SIG-M5 treated with dmso at 0.1 percent for 504 hours (cell line): ENCODE measurements at regions not wholly inside any gene's neighbourhood (a gene's known extent, or its start where the extent isn't known, plus 50 kb on each side); places are given as distances from the start of the nearest gene placed in this dataset.

Source experiments
- DNase-seq: peaks from one replicate; lab custom pipeline; 2025; ENCODE audit not compliant: unreplicated experiment; lab: John Stamatoyannopoulos, UW

- DNase-seq, result no peak
These were observed 134.5 kb downstream of the URB2 start for GRCh38 chr1:229760478-229760996.

- DNase-seq, result no peak
These were observed 136.8 kb downstream of the URB2 start for GRCh38 chr1:229762891-229763290.

GRCh38 chr1:229768232-229768631, 142.2 kb downstream of the URB2 start:
- no peak for DNase-seq

- DNase-seq, result no peak
These were observed 143.0 kb downstream of the URB2 start for GRCh38 chr1:229769006-229769405.

GRCh38 chr1:229769809-229770208, 143.8 kb downstream of the URB2 start:
- no peak for DNase-seq

GRCh38 chr1:229778794-229779193, 152.7 kb downstream of the URB2 start:
- no peak for DNase-seq

- DNase-seq, result no peak
These were observed 155.4 kb downstream of the URB2 start for GRCh38 chr1:229781453-229781852.

- no peak for DNase-seq
These were observed 156.4 kb downstream of the URB2 start for GRCh38 chr1:229782469-229782868.

GRCh38 chr1:229784834-229785233, 158.8 kb downstream of the URB2 start:
- no peak for DNase-seq

GRCh38 chr1:229786974-229787610, 161.0 kb downstream of the URB2 start:
- no peak for DNase-seq

GRCh38 chr1:229788004-229788403, 162.0 kb downstream of the URB2 start:
- DNase-seq, result no peak

GRCh38 chr1:229792012-229792975, 166.2 kb downstream of the URB2 start:
- no peak for DNase-seq

- no peak for DNase-seq
These were observed 167.4 kb downstream of the URB2 start for GRCh38 chr1:229793488-229793887.

- no peak for DNase-seq
These were observed 172.5 kb downstream of the URB2 start for GRCh38 chr1:229798558-229798957.

- DNase-seq, result no peak
These were observed 177.7 kb downstream of the URB2 start for GRCh38 chr1:229803626-229804217.

GRCh38 chr1:229808272-229808671, 182.2 kb downstream of the URB2 start:
- no peak for DNase-seq

- DNase-seq, result no peak
These were observed 184.1 kb downstream of the URB2 start for GRCh38 chr1:229810140-229810539.

GRCh38 chr1:229810961-229811360, 184.9 kb downstream of the URB2 start:
- no peak for DNase-seq

GRCh38 chr1:229812148-229812547, 186.1 kb downstream of the URB2 start:
- DNase-seq, result no peak

GRCh38 chr1:229812693-229813092, 186.6 kb downstream of the URB2 start:
- DNase-seq, result no peak

GRCh38 chr1:229815076-229815475, 189.0 kb downstream of the URB2 start:
- no peak for DNase-seq

- no peak for DNase-seq
These were observed 189.9 kb downstream of the URB2 start for GRCh38 chr1:229815961-229816360.
